ENCODE measurements at regions not wholly inside any gene's neighbourhood (a gene's known extent, or its start where the extent isn't known, plus 50 kb on each side); places are given as distances from the start of the nearest gene placed in this dataset.

DNA sequence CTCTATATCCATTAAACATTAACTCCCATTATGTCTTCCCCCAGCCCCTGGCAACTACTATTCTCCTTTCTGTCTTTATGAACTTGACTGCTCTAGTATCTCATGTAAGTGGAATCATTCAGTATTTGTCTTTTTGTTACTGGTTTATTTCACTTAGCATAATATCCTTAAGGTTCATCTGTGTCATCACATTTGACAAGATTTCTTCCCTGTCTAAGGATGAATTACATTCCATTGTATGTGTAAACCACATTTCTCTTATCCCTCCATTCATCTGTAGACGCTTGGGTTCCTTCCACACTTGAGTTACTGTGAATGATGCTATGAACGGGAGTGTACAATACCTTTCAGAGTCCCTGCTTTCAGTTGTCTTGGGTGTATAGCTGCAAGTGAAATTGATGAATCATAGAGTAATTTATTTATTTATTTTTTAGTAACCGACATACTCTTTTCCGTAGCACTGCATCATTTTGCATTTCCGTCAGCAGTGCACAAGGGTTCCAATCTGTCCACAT is 399.7 kb upstream of the RBFOX1 start:
- no peak for ATAC-seq
- Mint-ChIP-seq H3K4me3 (no peak overlapping the region), H3K9me3 (peaks cover 91% of the 10 kb centered on the region), H3K27ac (no peak overlapping the region), H3K36me3 (ENCODE audit: low read depth) (peaks cover 4% of the 10 kb centered on the region; the same call in 1 of the 3 replicates), H3K4me1 (peaks cover 8% of the 10 kb centered on the region), H3K27me3 (ENCODE audit: insufficient read depth, low read depth, poor library complexity) (peaks cover 2% of the 10 kb centered on the region)
- Histone ChIP-seq H3K79me2 (replicated peaks; ENCODE audit: insufficient read depth) (no peaks in the 10 kb centered on the region), H4K20me1 (replicated peaks; ENCODE audit: insufficient read depth) (no peaks in the 10 kb centered on the region), H3K4me1 (ENCODE audit: insufficient read depth) (no peaks in the 10 kb centered on the region), H3K9me2 (ENCODE audit: insufficient read depth) (no peaks in the 10 kb centered on the region), H2AFZ (no peak overlapping the region), H3F3A (replicated peaks; ENCODE audit: low read depth) (no peaks in the 10 kb centered on the region), H3K36me3 (ENCODE audit: insufficient read depth) (peaks cover 8% of the 10 kb centered on the region; the same call in 1 of the 2 replicates), H3K27me3 (ENCODE audit: insufficient read depth) (no peaks in the 10 kb centered on the region), H3K4me2 (no peak overlapping the region), H3K27ac (ENCODE audit: low read depth) (no peak overlapping the region), H3K4me3 (no peak overlapping the region)
- no peak for TF ChIP-seq STAT1 (IDR thresholded peaks at IDR 0.05; ENCODE audit: unreplicated experiment)
- TF ChIP-seq CREB1 (CRISPR knock-in tag; IDR thresholded peaks at IDR 0.05; ENCODE audit: low read depth) = no peak
- no peak for TF ChIP-seq JUNB (IDR thresholded peaks at IDR 0.05; ENCODE audit: unreplicated experiment)
- no peak for TF ChIP-seq EZH2 (IDR thresholded peaks at IDR 0.05; ENCODE audit: low read depth, unreplicated experiment)
- TF ChIP-seq, protein P1, sequence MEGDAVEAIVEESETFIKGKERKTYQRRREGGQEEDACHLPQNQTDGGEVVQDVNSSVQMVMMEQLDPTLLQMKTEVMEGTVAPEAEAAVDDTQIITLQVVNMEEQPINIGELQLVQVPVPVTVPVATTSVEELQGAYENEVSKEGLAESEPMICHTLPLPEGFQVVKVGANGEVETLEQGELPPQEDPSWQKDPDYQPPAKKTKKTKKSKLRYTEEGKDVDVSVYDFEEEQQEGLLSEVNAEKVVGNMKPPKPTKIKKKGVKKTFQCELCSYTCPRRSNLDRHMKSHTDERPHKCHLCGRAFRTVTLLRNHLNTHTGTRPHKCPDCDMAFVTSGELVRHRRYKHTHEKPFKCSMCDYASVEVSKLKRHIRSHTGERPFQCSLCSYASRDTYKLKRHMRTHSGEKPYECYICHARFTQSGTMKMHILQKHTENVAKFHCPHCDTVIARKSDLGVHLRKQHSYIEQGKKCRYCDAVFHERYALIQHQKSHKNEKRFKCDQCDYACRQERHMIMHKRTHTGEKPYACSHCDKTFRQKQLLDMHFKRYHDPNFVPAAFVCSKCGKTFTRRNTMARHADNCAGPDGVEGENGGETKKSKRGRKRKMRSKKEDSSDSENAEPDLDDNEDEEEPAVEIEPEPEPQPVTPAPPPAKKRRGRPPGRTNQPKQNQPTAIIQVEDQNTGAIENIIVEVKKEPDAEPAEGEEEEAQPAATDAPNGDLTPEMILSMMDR (conservative IDR thresholded peaks at IDR 0.05; ENCODE audit: low read depth in 2 of 2) = no peak
- TF ChIP-seq NANOG (IDR thresholded peaks at IDR 0.05; ENCODE audit: borderline replicate concordance) = no peak
- TF ChIP-seq, protein P2, sequence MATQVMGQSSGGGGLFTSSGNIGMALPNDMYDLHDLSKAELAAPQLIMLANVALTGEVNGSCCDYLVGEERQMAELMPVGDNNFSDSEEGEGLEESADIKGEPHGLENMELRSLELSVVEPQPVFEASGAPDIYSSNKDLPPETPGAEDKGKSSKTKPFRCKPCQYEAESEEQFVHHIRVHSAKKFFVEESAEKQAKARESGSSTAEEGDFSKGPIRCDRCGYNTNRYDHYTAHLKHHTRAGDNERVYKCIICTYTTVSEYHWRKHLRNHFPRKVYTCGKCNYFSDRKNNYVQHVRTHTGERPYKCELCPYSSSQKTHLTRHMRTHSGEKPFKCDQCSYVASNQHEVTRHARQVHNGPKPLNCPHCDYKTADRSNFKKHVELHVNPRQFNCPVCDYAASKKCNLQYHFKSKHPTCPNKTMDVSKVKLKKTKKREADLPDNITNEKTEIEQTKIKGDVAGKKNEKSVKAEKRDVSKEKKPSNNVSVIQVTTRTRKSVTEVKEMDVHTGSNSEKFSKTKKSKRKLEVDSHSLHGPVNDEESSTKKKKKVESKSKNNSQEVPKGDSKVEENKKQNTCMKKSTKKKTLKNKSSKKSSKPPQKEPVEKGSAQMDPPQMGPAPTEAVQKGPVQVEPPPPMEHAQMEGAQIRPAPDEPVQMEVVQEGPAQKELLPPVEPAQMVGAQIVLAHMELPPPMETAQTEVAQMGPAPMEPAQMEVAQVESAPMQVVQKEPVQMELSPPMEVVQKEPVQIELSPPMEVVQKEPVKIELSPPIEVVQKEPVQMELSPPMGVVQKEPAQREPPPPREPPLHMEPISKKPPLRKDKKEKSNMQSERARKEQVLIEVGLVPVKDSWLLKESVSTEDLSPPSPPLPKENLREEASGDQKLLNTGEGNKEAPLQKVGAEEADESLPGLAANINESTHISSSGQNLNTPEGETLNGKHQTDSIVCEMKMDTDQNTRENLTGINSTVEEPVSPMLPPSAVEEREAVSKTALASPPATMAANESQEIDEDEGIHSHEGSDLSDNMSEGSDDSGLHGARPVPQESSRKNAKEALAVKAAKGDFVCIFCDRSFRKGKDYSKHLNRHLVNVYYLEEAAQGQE (IDR thresholded peaks at IDR 0.05; ENCODE audit: unreplicated experiment) = no peak
- TF ChIP-seq, protein P3, sequence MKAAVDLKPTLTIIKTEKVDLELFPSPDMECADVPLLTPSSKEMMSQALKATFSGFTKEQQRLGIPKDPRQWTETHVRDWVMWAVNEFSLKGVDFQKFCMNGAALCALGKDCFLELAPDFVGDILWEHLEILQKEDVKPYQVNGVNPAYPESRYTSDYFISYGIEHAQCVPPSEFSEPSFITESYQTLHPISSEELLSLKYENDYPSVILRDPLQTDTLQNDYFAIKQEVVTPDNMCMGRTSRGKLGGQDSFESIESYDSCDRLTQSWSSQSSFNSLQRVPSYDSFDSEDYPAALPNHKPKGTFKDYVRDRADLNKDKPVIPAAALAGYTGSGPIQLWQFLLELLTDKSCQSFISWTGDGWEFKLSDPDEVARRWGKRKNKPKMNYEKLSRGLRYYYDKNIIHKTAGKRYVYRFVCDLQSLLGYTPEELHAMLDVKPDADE (IDR thresholded peaks at IDR 0.05) = no peak
- TF ChIP-seq ZNF114 (CRISPR knock-in tag; IDR thresholded peaks at IDR 0.05) = no peak
- TF ChIP-seq EZH2phosphoT487 (IDR thresholded peaks at IDR 0.05; ENCODE audit: unreplicated experiment) = no peak
- TF ChIP-seq, protein P4, sequence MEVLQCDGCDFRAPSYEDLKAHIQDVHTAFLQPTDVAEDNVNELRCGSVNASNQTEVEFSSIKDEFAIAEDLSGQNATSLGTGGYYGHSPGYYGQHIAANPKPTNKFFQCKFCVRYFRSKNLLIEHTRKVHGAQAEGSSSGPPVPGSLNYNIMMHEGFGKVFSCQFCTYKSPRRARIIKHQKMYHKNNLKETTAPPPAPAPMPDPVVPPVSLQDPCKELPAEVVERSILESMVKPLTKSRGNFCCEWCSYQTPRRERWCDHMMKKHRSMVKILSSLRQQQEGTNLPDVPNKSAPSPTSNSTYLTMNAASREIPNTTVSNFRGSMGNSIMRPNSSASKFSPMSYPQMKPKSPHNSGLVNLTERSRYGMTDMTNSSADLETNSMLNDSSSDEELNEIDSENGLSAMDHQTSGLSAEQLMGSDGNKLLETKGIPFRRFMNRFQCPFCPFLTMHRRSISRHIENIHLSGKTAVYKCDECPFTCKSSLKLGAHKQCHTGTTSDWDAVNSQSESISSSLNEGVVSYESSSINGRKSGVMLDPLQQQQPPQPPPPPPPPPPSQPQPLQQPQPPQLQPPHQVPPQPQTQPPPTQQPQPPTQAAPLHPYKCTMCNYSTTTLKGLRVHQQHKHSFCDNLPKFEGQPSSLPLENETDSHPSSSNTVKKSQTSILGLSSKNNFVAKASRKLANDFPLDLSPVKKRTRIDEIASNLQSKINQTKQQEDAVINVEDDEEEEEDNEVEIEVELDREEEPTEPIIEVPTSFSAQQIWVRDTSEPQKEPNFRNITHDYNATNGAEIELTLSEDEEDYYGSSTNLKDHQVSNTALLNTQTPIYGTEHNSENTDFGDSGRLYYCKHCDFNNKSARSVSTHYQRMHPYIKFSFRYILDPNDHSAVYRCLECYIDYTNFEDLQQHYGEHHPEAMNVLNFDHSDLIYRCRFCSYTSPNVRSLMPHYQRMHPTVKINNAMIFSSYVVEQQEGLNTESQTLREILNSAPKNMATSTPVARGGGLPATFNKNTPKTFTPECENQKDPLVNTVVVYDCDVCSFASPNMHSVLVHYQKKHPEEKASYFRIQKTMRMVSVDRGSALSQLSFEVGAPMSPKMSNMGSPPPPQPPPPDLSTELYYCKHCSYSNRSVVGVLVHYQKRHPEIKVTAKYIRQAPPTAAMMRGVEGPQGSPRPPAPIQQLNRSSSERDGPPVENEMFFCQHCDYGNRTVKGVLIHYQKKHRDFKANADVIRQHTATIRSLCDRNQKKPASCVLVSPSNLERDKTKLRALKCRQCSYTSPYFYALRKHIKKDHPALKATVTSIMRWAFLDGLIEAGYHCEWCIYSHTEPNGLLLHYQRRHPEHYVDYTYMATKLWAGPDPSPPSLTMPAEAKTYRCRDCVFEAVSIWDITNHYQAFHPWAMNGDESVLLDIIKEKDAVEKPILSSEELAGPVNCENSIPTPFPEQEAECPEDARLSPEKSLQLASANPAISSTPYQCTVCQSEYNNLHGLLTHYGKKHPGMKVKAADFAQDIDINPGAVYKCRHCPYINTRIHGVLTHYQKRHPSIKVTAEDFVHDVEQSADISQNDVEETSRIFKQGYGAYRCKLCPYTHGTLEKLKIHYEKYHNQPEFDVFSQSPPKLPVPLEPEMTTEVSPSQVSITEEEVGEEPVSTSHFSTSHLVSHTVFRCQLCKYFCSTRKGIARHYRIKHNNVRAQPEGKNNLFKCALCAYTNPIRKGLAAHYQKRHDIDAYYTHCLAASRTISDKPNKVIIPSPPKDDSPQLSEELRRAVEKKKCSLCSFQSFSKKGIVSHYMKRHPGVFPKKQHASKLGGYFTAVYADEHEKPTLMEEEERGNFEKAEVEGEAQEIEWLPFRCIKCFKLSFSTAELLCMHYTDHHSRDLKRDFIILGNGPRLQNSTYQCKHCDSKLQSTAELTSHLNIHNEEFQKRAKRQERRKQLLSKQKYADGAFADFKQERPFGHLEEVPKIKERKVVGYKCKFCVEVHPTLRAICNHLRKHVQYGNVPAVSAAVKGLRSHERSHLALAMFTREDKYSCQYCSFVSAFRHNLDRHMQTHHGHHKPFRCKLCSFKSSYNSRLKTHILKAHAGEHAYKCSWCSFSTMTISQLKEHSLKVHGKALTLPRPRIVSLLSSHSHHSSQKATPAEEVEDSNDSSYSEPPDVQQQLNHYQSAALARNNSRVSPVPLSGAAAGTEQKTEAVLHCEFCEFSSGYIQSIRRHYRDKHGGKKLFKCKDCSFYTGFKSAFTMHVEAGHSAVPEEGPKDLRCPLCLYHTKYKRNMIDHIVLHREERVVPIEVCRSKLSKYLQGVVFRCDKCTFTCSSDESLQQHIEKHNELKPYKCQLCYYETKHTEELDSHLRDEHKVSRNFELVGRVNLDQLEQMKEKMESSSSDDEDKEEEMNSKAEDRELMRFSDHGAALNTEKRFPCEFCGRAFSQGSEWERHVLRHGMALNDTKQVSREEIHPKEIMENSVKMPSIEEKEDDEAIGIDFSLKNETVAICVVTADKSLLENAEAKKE (CRISPR knock-in tag; IDR thresholded peaks at IDR 0.05) = no peak
- TF ChIP-seq ZNF331 (CRISPR knock-in tag; IDR thresholded peaks at IDR 0.05; ENCODE audit: low read depth) = no peak
- TF ChIP-seq POLR2AphosphoS5 (IDR thresholded peaks at IDR 0.05; ENCODE audit: low read depth) = no peak
- no peak for DNase-seq (ENCODE audit: low spot score)
